GM10248 (cell line): ENCODE measurements at regions not wholly inside any gene's neighbourhood (a gene's known extent, or its start where the extent isn't known, plus 50 kb on each side); places are given as distances from the start of the nearest gene placed in this dataset.

ENCODE experiments used
- CTCF ChIA-PET: fragments of 300-600 bp; sonication (Branson Sonifier 250); formaldehyde crosslinking; extraction: SDS; loops from one replicate; lab custom pipeline; 2021; ENCODE audit warnings: antibody characterized with exemption; lab: Yijun Ruan, JAX
- POLR2A ChIA-PET: fragments of 350-650 bp; sonication (Branson Sonifier 250); formaldehyde crosslinking; extraction: SDS; loops from one replicate; lab custom pipeline; 2020; ENCODE audit warnings: antibody characterized with exemption; lab: Yijun Ruan, JAX
- DNase-seq: peaks from one replicate; pipeline ENCODE4 v3.0.0; 2012; ENCODE audit errors: extremely low spot score
- TF ChIP-seq, protein P1 (sequence below): IDR thresholded peaks from 2 replicates; pipeline ENCODE4 v1.5.1; 2012; ENCODE audit warnings: mild to moderate bottlenecking, low read depth; ENCODE audit errors: extremely low read depth, missing control alignments, control extremely low read depth

DNA sequence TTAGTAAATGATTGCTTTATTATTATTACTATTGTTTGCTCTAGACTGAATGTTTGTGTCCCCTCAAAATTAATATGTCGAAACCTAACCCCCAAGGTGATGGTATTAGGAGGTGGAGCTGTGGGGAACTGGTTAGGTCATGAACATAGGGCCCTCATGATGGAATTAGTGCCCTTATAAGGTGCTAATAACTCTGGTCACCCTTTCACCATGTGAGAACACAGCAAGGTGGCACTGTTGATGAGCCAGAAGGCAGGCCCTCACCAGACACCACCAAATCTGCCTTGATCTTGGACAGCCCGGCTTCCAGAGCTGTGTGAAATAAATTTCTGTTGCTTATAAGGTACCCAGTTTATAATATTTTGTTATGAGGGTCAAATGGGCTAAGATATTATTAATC is 95.8 kb downstream of the BDNF start:
- DNase-seq = no peak
- TF ChIP-seq, protein P1, sequence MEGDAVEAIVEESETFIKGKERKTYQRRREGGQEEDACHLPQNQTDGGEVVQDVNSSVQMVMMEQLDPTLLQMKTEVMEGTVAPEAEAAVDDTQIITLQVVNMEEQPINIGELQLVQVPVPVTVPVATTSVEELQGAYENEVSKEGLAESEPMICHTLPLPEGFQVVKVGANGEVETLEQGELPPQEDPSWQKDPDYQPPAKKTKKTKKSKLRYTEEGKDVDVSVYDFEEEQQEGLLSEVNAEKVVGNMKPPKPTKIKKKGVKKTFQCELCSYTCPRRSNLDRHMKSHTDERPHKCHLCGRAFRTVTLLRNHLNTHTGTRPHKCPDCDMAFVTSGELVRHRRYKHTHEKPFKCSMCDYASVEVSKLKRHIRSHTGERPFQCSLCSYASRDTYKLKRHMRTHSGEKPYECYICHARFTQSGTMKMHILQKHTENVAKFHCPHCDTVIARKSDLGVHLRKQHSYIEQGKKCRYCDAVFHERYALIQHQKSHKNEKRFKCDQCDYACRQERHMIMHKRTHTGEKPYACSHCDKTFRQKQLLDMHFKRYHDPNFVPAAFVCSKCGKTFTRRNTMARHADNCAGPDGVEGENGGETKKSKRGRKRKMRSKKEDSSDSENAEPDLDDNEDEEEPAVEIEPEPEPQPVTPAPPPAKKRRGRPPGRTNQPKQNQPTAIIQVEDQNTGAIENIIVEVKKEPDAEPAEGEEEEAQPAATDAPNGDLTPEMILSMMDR = no peak
- CTCF ChIA-PET = no interaction called here
- POLR2A ChIA-PET = no interaction called here

DNA sequence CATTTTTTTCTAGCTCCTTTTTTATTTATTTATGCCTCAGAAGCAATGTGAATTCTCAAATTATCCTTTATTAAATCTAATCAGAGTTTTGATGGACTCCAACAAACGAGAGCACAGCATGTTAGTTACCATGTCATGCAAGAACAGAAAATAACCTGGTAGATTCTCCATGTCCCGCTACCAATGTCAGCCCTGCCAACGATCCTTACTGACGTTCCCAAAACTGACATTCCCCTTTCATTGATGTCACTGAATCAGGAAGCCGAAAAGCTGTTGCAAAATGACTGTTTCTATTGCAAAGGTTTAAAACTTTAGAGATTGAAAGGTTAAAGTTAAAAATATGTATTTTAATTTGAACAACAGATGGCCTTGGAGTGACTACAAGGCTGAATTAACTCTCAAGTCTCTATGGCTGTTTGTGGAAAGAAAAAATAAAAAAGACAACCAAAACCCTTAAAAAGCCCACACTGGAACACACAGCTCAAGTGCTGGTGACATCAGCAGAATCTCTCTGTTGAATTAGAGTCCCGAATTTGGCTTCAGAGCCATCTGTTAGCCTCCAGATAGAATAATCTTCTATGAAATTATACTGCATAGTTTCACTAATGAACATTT is 96.8 kb downstream of the BDNF start:
- ChIA-PET CTCF (interaction anchor here (1.6 kb wide), 1 partner anchor 27 kb away, joined by 3 read pairs; no protein-coding TSS in a partner anchor), POLR2A (no interaction called here)
- TF ChIP-seq, protein P1 = no peak

DNA sequence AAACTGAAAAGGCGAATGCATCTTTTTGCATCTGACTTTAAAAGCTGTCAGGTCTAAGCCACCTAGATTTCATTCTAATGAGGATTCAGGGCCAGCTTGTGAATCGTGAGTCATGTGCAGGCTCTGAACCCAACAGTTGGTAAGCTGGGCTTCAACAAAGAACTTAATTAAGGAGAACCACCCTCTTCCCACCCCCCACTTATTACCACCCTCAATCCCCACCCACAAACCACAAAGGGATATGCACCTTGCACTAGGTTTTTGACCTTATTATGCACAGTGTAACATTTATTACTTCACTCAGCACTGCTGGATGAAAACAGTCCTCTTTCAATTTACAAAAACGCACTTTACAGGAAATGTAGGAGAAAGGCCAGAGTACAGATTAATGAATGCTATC is 94.1 kb upstream of the LIN7C start:
- ChIA-PET POLR2A (no interaction called here), CTCF (no interaction called here)
- TF ChIP-seq, protein P1 = no peak
- DNase-seq = no peak

More for the DNA sequence above, 96.8 kb downstream of the BDNF start:
- no peak for DNase-seq

DNA sequence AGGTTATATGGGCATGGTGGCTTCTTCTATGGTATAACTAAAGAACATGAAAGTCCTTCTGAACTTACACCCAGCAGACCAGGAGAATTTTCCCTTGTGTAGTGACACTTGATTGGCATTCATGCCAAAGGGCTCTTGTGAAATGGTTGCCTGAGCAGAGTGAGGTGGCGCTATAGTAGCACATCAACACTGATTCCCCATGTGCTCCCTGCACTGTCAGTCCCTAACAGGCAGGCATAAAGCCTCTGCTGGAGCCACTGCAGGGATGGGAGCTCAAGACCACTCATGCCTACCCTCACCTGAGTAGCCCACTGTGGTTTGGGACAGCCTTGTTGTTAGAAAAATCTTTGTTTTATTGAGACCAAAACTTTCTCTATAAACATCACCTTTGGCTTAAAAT is 92.6 kb upstream of the LIN7C start:
- TF ChIP-seq, protein P1 = no peak
- CTCF ChIA-PET = no interaction called here
- no peak for DNase-seq
- POLR2A ChIA-PET = no interaction called here

DNA sequence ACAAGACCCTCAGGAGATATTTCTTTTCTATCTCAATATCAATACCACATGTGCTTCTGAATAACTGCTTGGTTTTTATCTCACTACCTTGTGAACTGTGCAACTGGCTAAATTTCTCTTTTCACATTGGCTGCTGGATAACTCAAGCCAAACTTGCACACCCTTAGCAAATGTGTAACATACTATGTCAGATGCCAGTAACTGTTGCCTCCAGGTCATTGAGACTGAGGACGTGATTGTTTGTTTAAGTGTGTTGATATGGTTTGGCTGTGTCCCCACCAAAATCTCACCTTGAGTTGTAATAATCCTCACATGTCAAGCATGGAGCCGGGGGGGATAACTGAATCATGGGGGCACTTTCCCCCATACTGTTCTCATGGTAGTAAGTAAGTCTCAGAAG is 90.2 kb upstream of the LIN7C start:
- DNase-seq = no peak
- TF ChIP-seq, protein P1 = no peak
- POLR2A ChIA-PET = no interaction called here
- CTCF ChIA-PET = no interaction called here

DNA sequence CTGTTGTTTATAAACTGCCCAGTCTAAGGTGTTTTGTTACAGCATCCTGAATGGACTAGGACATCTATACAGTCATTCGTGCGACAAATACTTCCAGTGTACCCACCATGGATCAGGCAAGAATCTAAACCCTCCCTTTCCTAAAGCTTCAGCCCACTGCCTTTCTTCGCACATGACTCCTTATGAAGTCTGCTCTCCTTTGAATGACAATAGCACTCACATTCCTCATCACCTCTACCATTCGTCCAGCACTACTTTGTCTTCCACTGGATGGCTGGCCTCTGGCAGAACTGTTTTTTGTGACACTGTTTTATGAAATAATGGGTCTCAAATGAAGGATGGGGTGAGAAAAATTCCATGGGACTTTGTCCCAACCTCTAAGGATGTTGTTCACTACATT is 89.8 kb upstream of the LIN7C start:
- CTCF ChIA-PET = no interaction called here
- no peak for DNase-seq
- TF ChIP-seq, protein P1 = no peak
- POLR2A ChIA-PET = no interaction called here

DNA sequence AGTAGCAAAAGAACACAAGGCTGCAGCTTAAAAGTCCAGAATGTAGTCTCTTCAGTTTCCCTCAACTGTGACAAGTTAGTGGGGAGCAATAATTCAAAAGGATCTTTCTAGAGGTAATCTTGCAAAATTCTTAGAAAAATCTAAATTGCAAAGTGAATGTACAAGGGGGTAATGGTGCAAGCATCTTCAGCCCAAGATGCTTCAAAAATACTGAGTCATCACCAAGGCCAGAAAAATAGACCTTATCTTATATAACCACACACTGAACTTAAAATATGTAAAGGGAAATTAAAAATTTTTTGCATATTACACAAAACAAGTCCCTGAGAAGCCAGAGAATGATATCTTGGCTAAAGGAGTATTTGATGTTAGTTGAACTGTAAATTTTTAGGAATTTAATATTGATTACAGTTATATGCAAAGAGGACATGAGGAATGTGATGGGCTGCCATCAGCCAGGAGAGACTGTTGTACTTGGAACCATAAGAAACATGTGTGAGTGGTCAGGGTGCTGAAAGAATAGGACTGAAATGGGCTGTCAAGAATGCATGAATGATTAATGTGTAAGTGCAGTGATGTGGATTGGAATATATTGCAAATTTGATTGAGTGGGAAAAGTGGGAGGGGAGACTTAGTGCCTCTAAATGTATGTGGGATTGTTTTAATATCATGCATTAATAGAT is 85.7 kb upstream of the LIN7C start:
- POLR2A ChIA-PET = no interaction called here
- no peak for DNase-seq
- TF ChIP-seq, protein P1 = no peak
- CTCF ChIA-PET = no interaction called here
